Panc1 (cell line): ENCODE measurements at regions not wholly inside any gene's neighbourhood (a gene's known extent, or its start where the extent isn't known, plus 50 kb on each side); places are given as distances from the start of the nearest gene placed in this dataset.

Experiments used
- ATAC-seq: fragments of 200-7000 bp; cut with Tn5 transposase; 2 replicates; pipeline ENCODE4 v1.9.1; 2020; ENCODE audit warnings: mild to moderate bottlenecking, moderate library complexity
- BruUV-seq: library from RNA; stranded (reverse); fragments of 400-500 nt; replicated peaks from 2 replicates; lab custom pipeline; 2021; lab: Mats Ljungman, UMichigan
- CTCF ChIA-PET: fragments of 300-600 bp; sonication (Branson Sonifier 250); formaldehyde crosslinking; loops from one replicate; lab custom pipeline; 2022; ENCODE audit warnings: antibody characterized with exemption; lab: Charles Lee
- POLR2A ChIA-PET: fragments of 300-600 bp; sonication (Branson Sonifier 250); formaldehyde crosslinking; loops from one replicate; lab custom pipeline; 2022; ENCODE audit warnings: antibody characterized with exemption; lab: Charles Lee
- DNase-seq: peaks from one replicate; pipeline ENCODE4 v3.0.0-alpha.2; 2010; ENCODE audit warnings: low read depth, low spot score
- H3K27ac ChIP-seq: 2 replicates; pipeline ENCODE4 v1.5.1; 2011; ENCODE audit warnings: mild to moderate bottlenecking, low read length, inconsistent platforms
- H3K27me3 ChIP-seq: fragments of 200-500 bp; sonication (Bioruptor generic); 2 replicates; pipeline ENCODE4 v1.6.0; 2014; ENCODE audit warnings: low read length, inconsistent platforms; ENCODE audit not compliant: control insufficient read depth, insufficient read depth
- H3K36me3 ChIP-seq: fragments of 200-500 bp; sonication (Bioruptor generic); 2 replicates; pipeline ENCODE4 v1.5.1; 2014; ENCODE audit warnings: inconsistent platforms, mild to moderate bottlenecking, low read length, moderate library complexity; ENCODE audit not compliant: control insufficient read depth, insufficient read depth
- H3K4me1 ChIP-seq: 2 replicates; pipeline ENCODE4 v1.5.1; 2011; ENCODE audit warnings: inconsistent platforms, mild to moderate bottlenecking, low read length, moderate library complexity; ENCODE audit not compliant: control insufficient read depth, insufficient read depth
- H3K4me3 ChIP-seq, 2 experiments: 2 replicates each; pipeline ENCODE4 v1.5.1; 2011 to 2012; ENCODE audit warnings: low read depth in 2 of 2, low read length in 2 of 2, mild to moderate bottlenecking in 2 of 2, inconsistent platforms in 1 of 2, moderate library complexity in 1 of 2
- H3K9me3 ChIP-seq: fragments of 200-500 bp; sonication (Bioruptor generic); 2 replicates; pipeline ENCODE4 v1.5.1; 2014; ENCODE audit warnings: low read depth, mild to moderate bottlenecking, inconsistent platforms, low read length, moderate library complexity; ENCODE audit not compliant: control insufficient read depth, insufficient read depth
- POLR2AphosphoS5 ChIP-seq: IDR thresholded peaks from 2 replicates; pipeline ENCODE4 v1.6.1; 2012; ENCODE audit warnings: mild to moderate bottlenecking, low read depth, low read length, moderate library complexity
- SIN3A ChIP-seq: IDR thresholded peaks from 2 replicates; pipeline ENCODE4 v1.6.1; 2012; ENCODE audit warnings: low read depth, mild to moderate bottlenecking, low read length, moderate library complexity, borderline replicate concordance; ENCODE audit not compliant: insufficient read depth
- TCF7L2 ChIP-seq: IDR thresholded peaks from 2 replicates; pipeline ENCODE4 v1.6.1; 2011; ENCODE audit warnings: mild to moderate bottlenecking, low read depth, low read length, inconsistent platforms
- in situ Hi-C: cut with HindIII; loops from 2 replicates; pipeline ENCODE4 v1.10.0; 2016; ENCODE audit warnings: low sequenced_read_pairs, low pct_unique_long_range_greater_than_20kb
- intact Hi-C: fragments of 100-400 bp; cut with micrococcal nuclease; formaldehyde crosslinking; loops from one replicate; pipeline ENCODE4 v1.10.0; 2022; ENCODE audit not compliant: unreplicated experiment
- TF ChIP-seq, protein P1 (sequence below): fragments of 450-650 bp; IDR thresholded peaks from 2 replicates; pipeline ENCODE4 v1.5.1; 2017; ENCODE audit warnings: mild to moderate bottlenecking
- TF ChIP-seq, protein P2 (sequence below), 2 experiments: IDR thresholded peaks; 2 replicates each; pipeline ENCODE4 v1.6.1; 2011 to 2012; ENCODE audit warnings: low read depth in 2 of 2, control low read depth in 1 of 2, low read length in 1 of 2, mild to moderate bottlenecking in 1 of 2, moderate library complexity in 1 of 2; ENCODE audit not compliant: insufficient read depth in 1 of 2

DNA sequence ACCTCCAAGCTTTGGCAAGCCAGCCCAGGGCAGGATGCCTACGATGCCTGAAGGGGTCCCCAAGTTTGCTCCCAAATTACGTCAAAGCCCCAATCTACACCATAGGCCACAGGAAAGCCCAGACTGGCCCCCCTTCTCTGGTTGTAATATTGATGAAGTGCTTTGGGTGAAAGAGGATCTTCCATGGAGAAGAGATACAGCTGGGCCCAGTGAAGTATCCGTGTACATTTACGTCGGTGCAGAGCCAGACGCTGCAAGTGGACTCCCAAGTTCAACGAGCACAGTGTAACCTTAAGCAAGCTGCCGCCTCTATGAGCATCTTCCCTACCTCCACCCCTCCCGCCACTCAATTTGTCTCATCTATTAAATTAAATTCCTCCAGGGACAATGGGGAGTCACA lies 100.1 kb upstream of the TPM1 start:
- CTCF ChIA-PET = no interaction called here
- no TSS peak for BruUV-seq

DNA sequence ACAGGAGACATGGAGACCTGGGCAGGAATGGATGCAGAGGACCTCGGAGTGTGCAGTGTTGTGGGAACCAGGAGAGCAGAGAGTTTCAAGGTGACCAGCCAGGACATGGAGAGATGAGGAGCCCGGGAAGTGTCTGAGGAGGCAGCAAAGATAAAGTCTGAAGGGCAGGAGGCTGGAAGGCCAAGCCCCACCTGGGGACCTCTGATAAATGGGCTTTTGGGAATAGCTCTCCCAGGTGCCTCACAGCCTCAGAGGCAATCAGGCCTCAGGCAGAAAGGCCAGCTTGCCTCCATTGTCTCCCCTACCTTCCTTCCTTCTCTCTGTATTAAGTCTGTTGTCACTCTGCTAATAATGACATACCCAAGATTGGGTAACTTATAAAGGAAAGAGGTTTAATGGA lies 97.5 kb upstream of the TPM1 start:
- no peak for DNase-seq
- no peaks in the 10 kb centered on the region for H3K9me3 ChIP-seq
- H3K36me3 ChIP-seq = no peaks in the 10 kb centered on the region
- intact Hi-C loops = no loop called here
- no peaks in the 10 kb centered on the region for H3K27me3 ChIP-seq
- peaks cover 7% of the 10 kb centered on the region for H3K4me1 ChIP-seq
- in situ Hi-C loops = no loop called here
- no peak overlapping the region for H3K27ac ChIP-seq
- ATAC-seq = no peak
- no peak for TF ChIP-seq POLR2AphosphoS5
- TF ChIP-seq, protein P1, sequence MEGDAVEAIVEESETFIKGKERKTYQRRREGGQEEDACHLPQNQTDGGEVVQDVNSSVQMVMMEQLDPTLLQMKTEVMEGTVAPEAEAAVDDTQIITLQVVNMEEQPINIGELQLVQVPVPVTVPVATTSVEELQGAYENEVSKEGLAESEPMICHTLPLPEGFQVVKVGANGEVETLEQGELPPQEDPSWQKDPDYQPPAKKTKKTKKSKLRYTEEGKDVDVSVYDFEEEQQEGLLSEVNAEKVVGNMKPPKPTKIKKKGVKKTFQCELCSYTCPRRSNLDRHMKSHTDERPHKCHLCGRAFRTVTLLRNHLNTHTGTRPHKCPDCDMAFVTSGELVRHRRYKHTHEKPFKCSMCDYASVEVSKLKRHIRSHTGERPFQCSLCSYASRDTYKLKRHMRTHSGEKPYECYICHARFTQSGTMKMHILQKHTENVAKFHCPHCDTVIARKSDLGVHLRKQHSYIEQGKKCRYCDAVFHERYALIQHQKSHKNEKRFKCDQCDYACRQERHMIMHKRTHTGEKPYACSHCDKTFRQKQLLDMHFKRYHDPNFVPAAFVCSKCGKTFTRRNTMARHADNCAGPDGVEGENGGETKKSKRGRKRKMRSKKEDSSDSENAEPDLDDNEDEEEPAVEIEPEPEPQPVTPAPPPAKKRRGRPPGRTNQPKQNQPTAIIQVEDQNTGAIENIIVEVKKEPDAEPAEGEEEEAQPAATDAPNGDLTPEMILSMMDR = no peak
- TF ChIP-seq, protein P2, sequence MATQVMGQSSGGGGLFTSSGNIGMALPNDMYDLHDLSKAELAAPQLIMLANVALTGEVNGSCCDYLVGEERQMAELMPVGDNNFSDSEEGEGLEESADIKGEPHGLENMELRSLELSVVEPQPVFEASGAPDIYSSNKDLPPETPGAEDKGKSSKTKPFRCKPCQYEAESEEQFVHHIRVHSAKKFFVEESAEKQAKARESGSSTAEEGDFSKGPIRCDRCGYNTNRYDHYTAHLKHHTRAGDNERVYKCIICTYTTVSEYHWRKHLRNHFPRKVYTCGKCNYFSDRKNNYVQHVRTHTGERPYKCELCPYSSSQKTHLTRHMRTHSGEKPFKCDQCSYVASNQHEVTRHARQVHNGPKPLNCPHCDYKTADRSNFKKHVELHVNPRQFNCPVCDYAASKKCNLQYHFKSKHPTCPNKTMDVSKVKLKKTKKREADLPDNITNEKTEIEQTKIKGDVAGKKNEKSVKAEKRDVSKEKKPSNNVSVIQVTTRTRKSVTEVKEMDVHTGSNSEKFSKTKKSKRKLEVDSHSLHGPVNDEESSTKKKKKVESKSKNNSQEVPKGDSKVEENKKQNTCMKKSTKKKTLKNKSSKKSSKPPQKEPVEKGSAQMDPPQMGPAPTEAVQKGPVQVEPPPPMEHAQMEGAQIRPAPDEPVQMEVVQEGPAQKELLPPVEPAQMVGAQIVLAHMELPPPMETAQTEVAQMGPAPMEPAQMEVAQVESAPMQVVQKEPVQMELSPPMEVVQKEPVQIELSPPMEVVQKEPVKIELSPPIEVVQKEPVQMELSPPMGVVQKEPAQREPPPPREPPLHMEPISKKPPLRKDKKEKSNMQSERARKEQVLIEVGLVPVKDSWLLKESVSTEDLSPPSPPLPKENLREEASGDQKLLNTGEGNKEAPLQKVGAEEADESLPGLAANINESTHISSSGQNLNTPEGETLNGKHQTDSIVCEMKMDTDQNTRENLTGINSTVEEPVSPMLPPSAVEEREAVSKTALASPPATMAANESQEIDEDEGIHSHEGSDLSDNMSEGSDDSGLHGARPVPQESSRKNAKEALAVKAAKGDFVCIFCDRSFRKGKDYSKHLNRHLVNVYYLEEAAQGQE (IDR thresholded peaks at IDR 0.05; ENCODE audit: insufficient read depth in 1 of 2, low read depth in 2 of 2, low read length in 1 of 2) = no peak
- no peak for TF ChIP-seq SIN3A
- no peak for TF ChIP-seq TCF7L2
- no peak overlapping the region for H3K4me3 ChIP-seq
- ChIA-PET CTCF (no interaction called here), POLR2A (no interaction called here)
- BruUV-seq = no TSS peak

More for the DNA sequence above, 100.1 kb upstream of the TPM1 start:
- in situ Hi-C loops (no loop called here), intact Hi-C loops (no loop called here)
- H3K27me3 ChIP-seq = no peaks in the 10 kb centered on the region
- POLR2A ChIA-PET = no interaction called here
- H3K9me3 ChIP-seq = no peaks in the 10 kb centered on the region
- no peak for ATAC-seq
- no peak for DNase-seq
- no peaks in the 10 kb centered on the region for H3K36me3 ChIP-seq
- no peak overlapping the region for H3K27ac ChIP-seq
- no peak overlapping the region for H3K4me3 ChIP-seq
- TF ChIP-seq TCF7L2 (no peak), SIN3A (no peak), POLR2AphosphoS5 (no peak)
- TF ChIP-seq, protein P1 = no peak
- TF ChIP-seq, protein P2 (IDR thresholded peaks at IDR 0.05; ENCODE audit: insufficient read depth in 1 of 2, low read depth in 2 of 2, low read length in 1 of 2) = no peak
- H3K4me1 ChIP-seq = peaks cover 7% of the 10 kb centered on the region
